ENCODE measurements at regions not wholly inside any gene's neighbourhood (a gene's known extent, or its start where the extent isn't known, plus 50 kb on each side); places are given as distances from the start of the nearest gene placed in this dataset.

GRCh38 chr5:35473589-35473988 lies 144.1 kb upstream of the SPEF2 start:
- H3K4me3 ChIP-seq (ENCODE audit: low read depth, low read length): no peak overlapping the region
- TF ChIP-seq, protein P1, sequence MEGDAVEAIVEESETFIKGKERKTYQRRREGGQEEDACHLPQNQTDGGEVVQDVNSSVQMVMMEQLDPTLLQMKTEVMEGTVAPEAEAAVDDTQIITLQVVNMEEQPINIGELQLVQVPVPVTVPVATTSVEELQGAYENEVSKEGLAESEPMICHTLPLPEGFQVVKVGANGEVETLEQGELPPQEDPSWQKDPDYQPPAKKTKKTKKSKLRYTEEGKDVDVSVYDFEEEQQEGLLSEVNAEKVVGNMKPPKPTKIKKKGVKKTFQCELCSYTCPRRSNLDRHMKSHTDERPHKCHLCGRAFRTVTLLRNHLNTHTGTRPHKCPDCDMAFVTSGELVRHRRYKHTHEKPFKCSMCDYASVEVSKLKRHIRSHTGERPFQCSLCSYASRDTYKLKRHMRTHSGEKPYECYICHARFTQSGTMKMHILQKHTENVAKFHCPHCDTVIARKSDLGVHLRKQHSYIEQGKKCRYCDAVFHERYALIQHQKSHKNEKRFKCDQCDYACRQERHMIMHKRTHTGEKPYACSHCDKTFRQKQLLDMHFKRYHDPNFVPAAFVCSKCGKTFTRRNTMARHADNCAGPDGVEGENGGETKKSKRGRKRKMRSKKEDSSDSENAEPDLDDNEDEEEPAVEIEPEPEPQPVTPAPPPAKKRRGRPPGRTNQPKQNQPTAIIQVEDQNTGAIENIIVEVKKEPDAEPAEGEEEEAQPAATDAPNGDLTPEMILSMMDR (IDR thresholded peaks at IDR 0.05; ENCODE audit: control insufficient read depth, extremely low read depth, insufficient read depth): no peak
- DNase-seq (ENCODE audit: low read depth): no peak

DNA sequence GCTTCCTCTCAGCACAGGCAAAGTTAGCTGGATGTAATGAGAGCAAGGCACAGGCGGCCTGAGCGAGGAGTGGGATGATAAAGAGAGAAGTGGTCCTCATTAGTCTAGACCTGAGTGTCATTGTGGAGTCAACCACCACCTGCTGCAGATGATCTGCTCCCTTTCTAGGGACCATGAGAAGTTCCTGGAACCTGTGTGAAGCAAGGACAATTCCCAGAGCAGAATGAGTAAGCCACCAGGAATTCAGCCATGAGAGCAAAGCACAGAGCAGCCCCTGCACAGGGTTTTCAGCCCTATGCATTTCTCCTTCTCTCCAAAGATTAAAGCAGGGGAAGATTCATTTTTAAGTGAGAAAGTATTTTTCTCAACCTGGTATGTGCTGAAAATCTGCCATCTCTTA lies 146.8 kb upstream of the SPEF2 start:
- DNase-seq (ENCODE audit: low read depth): no peak
- no peak overlapping the region for H3K4me3 ChIP-seq (ENCODE audit: low read depth, low read length)
- TF ChIP-seq, protein P1 (IDR thresholded peaks at IDR 0.05; ENCODE audit: control insufficient read depth, extremely low read depth, insufficient read depth): no peak

GRCh38 chr5:35468811-35469210 lies 148.9 kb upstream of the SPEF2 start:
- TF ChIP-seq, protein P1 (IDR thresholded peaks at IDR 0.05; ENCODE audit: control insufficient read depth, extremely low read depth, insufficient read depth): no peak
- no peak for DNase-seq (ENCODE audit: low read depth)
- no peak overlapping the region for H3K4me3 ChIP-seq (ENCODE audit: low read depth, low read length)

DNA sequence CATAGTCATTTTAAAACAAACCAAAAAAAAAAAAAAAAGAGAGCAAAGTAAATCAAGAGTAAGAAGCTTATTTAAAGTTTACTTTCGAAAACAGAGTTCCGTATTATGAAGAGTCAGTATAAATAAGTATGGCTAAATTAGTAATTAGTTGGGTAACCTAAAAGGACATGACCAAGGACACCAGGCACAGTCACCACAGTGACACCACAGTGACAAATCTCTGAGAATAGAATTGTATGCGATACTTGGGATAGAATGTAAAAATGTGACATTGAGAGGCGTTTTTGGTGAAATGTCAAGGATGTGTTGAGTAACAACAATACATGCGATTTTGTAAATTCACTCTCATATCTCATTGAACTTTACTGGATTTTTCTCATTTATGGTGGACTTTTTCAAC lies 150.9 kb upstream of the SPEF2 start:
- no peak overlapping the region for H3K4me3 ChIP-seq (ENCODE audit: low read depth, low read length)
- TF ChIP-seq, protein P1 (IDR thresholded peaks at IDR 0.05; ENCODE audit: control insufficient read depth, extremely low read depth, insufficient read depth): no peak
- no peak for DNase-seq (ENCODE audit: low read depth)

DNA sequence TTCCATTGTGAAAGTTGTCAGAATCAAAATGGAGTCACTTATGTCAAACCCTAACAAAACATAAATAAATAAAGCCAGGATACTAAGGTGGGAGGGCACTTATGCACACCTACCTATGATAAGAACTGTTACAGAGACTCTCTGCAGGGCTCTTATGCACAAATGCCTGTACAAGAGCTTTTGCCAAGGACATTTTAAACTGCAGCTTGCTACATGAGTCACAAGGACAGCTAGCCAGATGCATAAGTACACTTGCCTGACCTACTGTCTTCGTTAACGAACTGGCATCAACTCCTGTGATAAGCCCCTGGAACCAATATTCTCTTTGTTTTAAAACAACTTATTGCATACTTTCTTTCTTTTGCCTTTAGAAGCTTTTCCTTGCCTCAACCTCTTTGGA lies 152.9 kb upstream of the SPEF2 start:
- H3K4me3 ChIP-seq (ENCODE audit: low read depth, low read length): no peak overlapping the region
- TF ChIP-seq, protein P1 (IDR thresholded peaks at IDR 0.05; ENCODE audit: control insufficient read depth, extremely low read depth, insufficient read depth): no peak
- no peak for DNase-seq (ENCODE audit: low read depth)

GRCh38 chr5:35461530-35461929 lies 156.1 kb upstream of the SPEF2 start:
- TF ChIP-seq, protein P1 (IDR thresholded peaks at IDR 0.05; ENCODE audit: control insufficient read depth, extremely low read depth, insufficient read depth): no peak
- no peak for DNase-seq (ENCODE audit: low read depth)
- no peak overlapping the region for H3K4me3 ChIP-seq (ENCODE audit: low read depth, low read length)

- TF ChIP-seq, protein P1 (IDR thresholded peaks at IDR 0.05; ENCODE audit: control insufficient read depth, extremely low read depth, insufficient read depth): no peak
- peak; percentile 28 for DNase-seq (ENCODE audit: low read depth)
- no peak overlapping the region for H3K4me3 ChIP-seq (ENCODE audit: low read depth, low read length)
These were observed 158.8 kb upstream of the SPEF2 start for GRCh38 chr5:35458824-35459207.
